Right atrium auricular region (tissue), 2 donors: ENCODE measurements at regions not wholly inside any gene's neighbourhood (a gene's known extent, or its start where the extent isn't known, plus 50 kb on each side); places are given as distances from the start of the nearest gene placed in this dataset.

ENCODE experiments used
- DNase-seq: peaks from one replicate; pipeline ENCODE4 v3.0.0-alpha.2; 2019; ENCODE audit warnings: low spot score
- H3K27ac ChIP-seq, 2 donors: fragments of 200-600 bp; sonication (generic); 1 replicate in 1 of 2; 2 replicates in 1 of 2; pipeline ENCODE4 v1.5.1; 2016 to 2019
- H3K27me3 ChIP-seq, 2 donors: fragments of 200-600 bp; sonication (generic); one replicate each; pipeline versions ENCODE4 v1.5.1 to v1.6.0; 2017 to 2019
- H3K36me3 ChIP-seq: fragments of 200-600 bp; sonication (generic); one replicate; pipeline ENCODE4 v1.5.1; 2016
- H3K4me1 ChIP-seq, 2 donors: fragments of 200-600 bp; sonication (generic); one replicate each; pipeline versions ENCODE4 v1.5.1 to v1.6.0; 2017 to 2019
- H3K4me3 ChIP-seq, 2 donors: fragments of 200-600 bp; sonication (generic); 1 replicate in 1 of 2; 2 replicates in 1 of 2; pipeline ENCODE4 v1.5.1; 2017 to 2019; ENCODE audit warnings: mild to moderate bottlenecking in 1 of 2, moderate library complexity in 1 of 2
- H3K9me3 ChIP-seq, 2 donors: fragments of 200-600 bp; sonication (generic); one replicate each; pipeline ENCODE4 v1.5.1; 2019
- TF ChIP-seq, protein P1 (sequence below), 2 donors: fragments of 200-600 bp; sonication (generic); IDR thresholded peaks; one replicate each; pipeline ENCODE4 v1.5.1; 2019; ENCODE audit warnings: antibody characterized with exemption in 2 of 2

DNA sequence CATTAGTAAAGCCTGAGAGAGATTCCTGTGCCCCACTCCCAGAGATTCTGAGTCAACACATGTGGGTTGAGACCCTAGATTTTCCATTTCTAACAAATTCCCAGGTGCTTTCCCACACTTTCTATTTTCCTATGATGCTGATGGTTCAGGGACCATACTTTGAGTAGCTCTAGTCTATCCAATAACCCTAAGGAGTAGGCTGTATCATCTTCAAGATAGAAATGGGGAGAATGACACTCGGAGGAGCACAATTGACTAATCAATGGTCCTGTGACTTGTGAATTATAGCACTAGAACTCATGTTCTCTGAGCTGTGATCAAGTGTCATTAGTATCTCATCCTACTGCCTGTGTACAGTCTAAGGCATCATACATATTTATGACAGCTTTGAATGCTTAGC, 232.9 kb upstream of the B3GALT2 start:
- Histone ChIP-seq H3K27ac (no peak overlapping the region), H3K27me3 (no peaks in the 10 kb centered on the region), H3K4me1 (peaks cover 0 to 6% of the 10 kb centered on the region in 2 donors), H3K9me3 (no peaks in the 10 kb centered on the region), H3K4me3 (no peak overlapping the region), H3K36me3 (no peaks in the 10 kb centered on the region)
- TF ChIP-seq, protein P1, sequence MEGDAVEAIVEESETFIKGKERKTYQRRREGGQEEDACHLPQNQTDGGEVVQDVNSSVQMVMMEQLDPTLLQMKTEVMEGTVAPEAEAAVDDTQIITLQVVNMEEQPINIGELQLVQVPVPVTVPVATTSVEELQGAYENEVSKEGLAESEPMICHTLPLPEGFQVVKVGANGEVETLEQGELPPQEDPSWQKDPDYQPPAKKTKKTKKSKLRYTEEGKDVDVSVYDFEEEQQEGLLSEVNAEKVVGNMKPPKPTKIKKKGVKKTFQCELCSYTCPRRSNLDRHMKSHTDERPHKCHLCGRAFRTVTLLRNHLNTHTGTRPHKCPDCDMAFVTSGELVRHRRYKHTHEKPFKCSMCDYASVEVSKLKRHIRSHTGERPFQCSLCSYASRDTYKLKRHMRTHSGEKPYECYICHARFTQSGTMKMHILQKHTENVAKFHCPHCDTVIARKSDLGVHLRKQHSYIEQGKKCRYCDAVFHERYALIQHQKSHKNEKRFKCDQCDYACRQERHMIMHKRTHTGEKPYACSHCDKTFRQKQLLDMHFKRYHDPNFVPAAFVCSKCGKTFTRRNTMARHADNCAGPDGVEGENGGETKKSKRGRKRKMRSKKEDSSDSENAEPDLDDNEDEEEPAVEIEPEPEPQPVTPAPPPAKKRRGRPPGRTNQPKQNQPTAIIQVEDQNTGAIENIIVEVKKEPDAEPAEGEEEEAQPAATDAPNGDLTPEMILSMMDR (IDR thresholded peaks at IDR 0.05), result no peak
- DNase-seq, result no peak

GRCh38 chr1:193418745-193419058, 232.3 kb upstream of the B3GALT2 start:
- no peaks in the 10 kb centered on the region for H3K9me3 ChIP-seq
- H3K27ac ChIP-seq, result no peak overlapping the region
- TF ChIP-seq, protein P1 (IDR thresholded peaks at IDR 0.05), result no peak
- H3K36me3 ChIP-seq, result no peaks in the 10 kb centered on the region
- H3K4me1 ChIP-seq, result peaks cover 0 to 6% of the 10 kb centered on the region in 2 donors
- H3K27me3 ChIP-seq, result no peaks in the 10 kb centered on the region
- no peak for DNase-seq
- H3K4me3 ChIP-seq, result peak overlapping the region; percentile 25 to 31

- Histone ChIP-seq H3K4me1 (peaks cover 0 to 6% of the 10 kb centered on the region in 2 donors), H3K27ac (peak overlapping the region; percentile 6 to 7), H3K36me3 (no peaks in the 10 kb centered on the region), H3K4me3 (peak overlapping the region; percentile 25 to 31), H3K9me3 (no peaks in the 10 kb centered on the region), H3K27me3 (no peaks in the 10 kb centered on the region)
- no peak for DNase-seq
- TF ChIP-seq, protein P1 (IDR thresholded peaks at IDR 0.05), result no peak
These were observed 231.7 kb upstream of the B3GALT2 start for GRCh38 chr1:193417945-193418744.

- no peaks in the 10 kb centered on the region for H3K36me3 ChIP-seq
- no peak for DNase-seq
- TF ChIP-seq, protein P1 (IDR thresholded peaks at IDR 0.05), result no peak
- peaks cover 0 to 6% of the 10 kb centered on the region in 2 donors for H3K4me1 ChIP-seq
- H3K9me3 ChIP-seq, result no peaks in the 10 kb centered on the region
- H3K4me3 ChIP-seq, result no peak overlapping the region
- H3K27ac ChIP-seq, result no peak overlapping the region
- H3K27me3 ChIP-seq, result no peaks in the 10 kb centered on the region
These were observed 231.0 kb upstream of the B3GALT2 start for GRCh38 chr1:193417403-193417802.

GRCh38 chr1:193416226-193417024, 230.0 kb upstream of the B3GALT2 start:
- peaks cover 0 to 6% of the 10 kb centered on the region in 2 donors for H3K4me1 ChIP-seq
- DNase-seq, result no peak
- TF ChIP-seq, protein P1 (IDR thresholded peaks at IDR 0.05), result no peak
- H3K36me3 ChIP-seq, result no peaks in the 10 kb centered on the region
- H3K4me3 ChIP-seq, result no peak overlapping the region
- no peaks in the 10 kb centered on the region for H3K27me3 ChIP-seq
- no peak overlapping the region for H3K27ac ChIP-seq
- no peaks in the 10 kb centered on the region for H3K9me3 ChIP-seq
